ENCODE measurements at regions not wholly inside any gene's neighbourhood (a gene's known extent, or its start where the extent isn't known, plus 50 kb on each side); places are given as distances from the start of the nearest gene placed in this dataset.

DNA sequence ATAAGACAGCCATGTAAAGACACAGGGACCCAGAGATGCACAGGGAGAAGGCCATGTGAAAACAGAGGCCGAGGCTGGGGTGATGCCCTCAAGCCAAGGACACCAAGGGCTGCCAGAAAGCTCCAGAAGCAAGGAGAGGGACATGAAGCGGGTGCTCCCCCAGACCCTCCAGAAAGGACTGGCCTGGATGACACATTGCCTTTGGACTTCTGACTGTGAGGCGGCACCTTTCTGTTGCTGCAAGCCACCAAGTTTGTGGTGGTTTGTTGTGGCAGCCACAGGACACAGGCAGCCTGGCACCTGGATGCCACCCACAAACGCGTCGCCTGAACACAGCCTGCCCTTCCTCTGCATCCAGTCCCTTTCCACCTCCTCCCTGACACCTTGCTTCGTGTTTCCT lies 67.1 kb downstream of the RHOB start:
- intact Hi-C loops (cut with micrococcal nuclease) = no loop called here
- no peak for FAIRE-seq
- 17% methylated on average over 7 of the region's 7 CpGs for WGBS (ENCODE audit: insufficient coverage, low coverage, missing lambda C conversion rate)
- TF ChIP-seq, protein P1, sequence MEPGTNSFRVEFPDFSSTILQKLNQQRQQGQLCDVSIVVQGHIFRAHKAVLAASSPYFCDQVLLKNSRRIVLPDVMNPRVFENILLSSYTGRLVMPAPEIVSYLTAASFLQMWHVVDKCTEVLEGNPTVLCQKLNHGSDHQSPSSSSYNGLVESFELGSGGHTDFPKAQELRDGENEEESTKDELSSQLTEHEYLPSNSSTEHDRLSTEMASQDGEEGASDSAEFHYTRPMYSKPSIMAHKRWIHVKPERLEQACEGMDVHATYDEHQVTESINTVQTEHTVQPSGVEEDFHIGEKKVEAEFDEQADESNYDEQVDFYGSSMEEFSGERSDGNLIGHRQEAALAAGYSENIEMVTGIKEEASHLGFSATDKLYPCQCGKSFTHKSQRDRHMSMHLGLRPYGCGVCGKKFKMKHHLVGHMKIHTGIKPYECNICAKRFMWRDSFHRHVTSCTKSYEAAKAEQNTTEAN (CRISPR knock-in tag; IDR thresholded peaks at IDR 0.05) = no peak
- TF ChIP-seq ZNF512 (tag; IDR thresholded peaks at IDR 0.05) (no peak), ZSCAN29 (IDR thresholded peaks at IDR 0.05) (no peak), PHF8 (IDR thresholded peaks at IDR 0.05; ENCODE audit: borderline replicate concordance, low read length) (no peak), SP1 (CRISPR knock-in tag; IDR thresholded peaks at IDR 0.05) (no peak), ATF4 (CRISPR knock-in tag; IDR thresholded peaks at IDR 0.05) (no peak), POLR2G (IDR thresholded peaks at IDR 0.05; ENCODE audit: low read depth, low read length) (no peak), BRF1 (IDR thresholded peaks at IDR 0.05; ENCODE audit: borderline replicate concordance, extremely low read depth, insufficient read length) (no peak), FOXA3 (CRISPR knock-in tag; conservative IDR thresholded peaks at IDR 0.05 in 1 of 2, IDR thresholded peaks at IDR 0.05 in 1 of 2) (no peak), RB1 (IDR thresholded peaks at IDR 0.05; ENCODE audit: low read depth) (no peak), MEIS2 (IDR thresholded peaks at IDR 0.05; ENCODE audit: partially characterized antibody) (no peak), ZNF785 (CRISPR knock-in tag; IDR thresholded peaks at IDR 0.05) (no peak), ZFPM2 (CRISPR knock-in tag; IDR thresholded peaks at IDR 0.05) (no peak), SMARCE1 (IDR thresholded peaks at IDR 0.05) (no peak), PHF21A (IDR thresholded peaks at IDR 0.05; ENCODE audit: borderline replicate concordance, low read depth) (no peak), MCM7 (IDR thresholded peaks at IDR 0.05) (no peak)
- TF ChIP-seq, protein P2, sequence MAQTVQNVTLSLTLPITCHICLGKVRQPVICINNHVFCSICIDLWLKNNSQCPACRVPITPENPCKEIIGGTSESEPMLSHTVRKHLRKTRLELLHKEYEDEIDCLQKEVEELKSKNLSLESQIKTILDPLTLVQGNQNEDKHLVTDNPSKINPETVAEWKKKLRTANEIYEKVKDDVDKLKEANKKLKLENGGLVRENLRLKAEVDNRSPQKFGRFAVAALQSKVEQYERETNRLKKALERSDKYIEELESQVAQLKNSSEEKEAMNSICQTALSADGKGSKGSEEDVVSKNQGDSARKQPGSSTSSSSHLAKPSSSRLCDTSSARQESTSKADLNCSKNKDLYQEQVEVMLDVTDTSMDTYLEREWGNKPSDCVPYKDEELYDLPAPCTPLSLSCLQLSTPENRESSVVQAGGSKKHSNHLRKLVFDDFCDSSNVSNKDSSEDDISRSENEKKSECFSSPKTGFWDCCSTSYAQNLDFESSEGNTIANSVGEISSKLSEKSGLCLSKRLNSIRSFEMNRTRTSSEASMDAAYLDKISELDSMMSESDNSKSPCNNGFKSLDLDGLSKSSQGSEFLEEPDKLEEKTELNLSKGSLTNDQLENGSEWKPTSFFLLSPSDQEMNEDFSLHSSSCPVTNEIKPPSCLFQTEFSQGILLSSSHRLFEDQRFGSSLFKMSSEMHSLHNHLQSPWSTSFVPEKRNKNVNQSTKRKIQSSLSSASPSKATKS (CRISPR knock-in tag; IDR thresholded peaks at IDR 0.05) = no peak
- TF ChIP-seq, protein P3, sequence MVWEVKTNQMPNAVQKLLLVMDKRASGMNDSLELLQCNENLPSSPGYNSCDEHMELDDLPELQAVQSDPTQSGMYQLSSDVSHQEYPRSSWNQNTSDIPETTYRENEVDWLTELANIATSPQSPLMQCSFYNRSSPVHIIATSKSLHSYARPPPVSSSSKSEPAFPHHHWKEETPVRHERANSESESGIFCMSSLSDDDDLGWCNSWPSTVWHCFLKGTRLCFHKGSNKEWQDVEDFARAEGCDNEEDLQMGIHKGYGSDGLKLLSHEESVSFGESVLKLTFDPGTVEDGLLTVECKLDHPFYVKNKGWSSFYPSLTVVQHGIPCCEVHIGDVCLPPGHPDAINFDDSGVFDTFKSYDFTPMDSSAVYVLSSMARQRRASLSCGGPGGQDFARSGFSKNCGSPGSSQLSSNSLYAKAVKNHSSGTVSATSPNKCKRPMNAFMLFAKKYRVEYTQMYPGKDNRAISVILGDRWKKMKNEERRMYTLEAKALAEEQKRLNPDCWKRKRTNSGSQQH (CRISPR knock-in tag; IDR thresholded peaks at IDR 0.05) = no peak

More for the DNA sequence above, 67.1 kb downstream of the RHOB start:
- H3K9me3 ChIP-seq (replicated peaks; ENCODE audit: control insufficient read depth, insufficient read depth, low read depth, low read length) = no peaks in the 10 kb centered on the region
- no TSS peak for BruUV-seq (replicated peaks)
- no peaks in the 10 kb centered on the region for H3K36me3 ChIP-seq (ENCODE audit: control insufficient read depth, insufficient read depth, low read length)
- DNase-seq (ENCODE audit: extremely low read depth in 1 of 4, low spot score in 3 of 4) (no peak), ATAC-seq (no peak)
- ChIA-PET CTCF (ENCODE audit: low intra/inter-chr PET ratio) (no interaction called here), POLR2A (no interaction called here)
- in situ Hi-C loops (cut with MboI) = no loop called here
- H4K20me1 ChIP-seq (replicated peaks; ENCODE audit: control insufficient read depth, insufficient read depth, low read length) = no peaks in the 10 kb centered on the region
- H3K4me1 ChIP-seq (replicated peaks in 1 of 2; ENCODE audit: control insufficient read depth in 2 of 2, insufficient read depth in 2 of 2, low read length in 2 of 2) = peaks cover 0 to 4% of the 10 kb centered on the region in 2 experiments; a peak in 1 of 5 replicates
- no peak overlapping the region for H3K27ac ChIP-seq (ENCODE audit: extremely low read depth, low read depth, low read length)
- no peaks in the 10 kb centered on the region for H3K9me1 ChIP-seq (ENCODE audit: control insufficient read depth, insufficient read depth, low read length)
- H3K9ac ChIP-seq (ENCODE audit: insufficient read depth in 1 of 2, low read depth in 2 of 2, low read length in 2 of 2) = peak overlapping the region in 1 of 2 experiments; percentile 71; a peak in 1 of 4 replicates
- no peaks in the 10 kb centered on the region for H3K79me2 ChIP-seq (ENCODE audit: control insufficient read depth, insufficient read depth, low read length)
- no peak overlapping the region for H3K4me2 ChIP-seq (ENCODE audit: insufficient read depth, low read length)
- H3K4me3 ChIP-seq = no peak overlapping the region
- no peak overlapping the region for H2AFZ ChIP-seq (ENCODE audit: low read depth, low read length)
- peaks cover 2 to 31% of the 10 kb centered on the region in 2 experiments; a peak in 3 of 5 replicates for H3K27me3 ChIP-seq (ENCODE audit: control insufficient read depth in 2 of 2, insufficient read depth in 2 of 2, low read length in 2 of 2)
